Fibroblast of mammary gland (primary cell): ENCODE measurements at regions not wholly inside any gene's neighbourhood (a gene's known extent, or its start where the extent isn't known, plus 50 kb on each side); places are given as distances from the start of the nearest gene placed in this dataset.

ENCODE experiments used
- DNase-seq: peaks from one replicate; pipeline ENCODE4 v3.0.0-alpha.2; 2010; ENCODE audit warnings: low read depth
- H3K4me3 ChIP-seq: 2 replicates; pipeline ENCODE4 v1.5.1; 2011; ENCODE audit warnings: low read depth, mild to moderate bottlenecking, low read length, moderate library complexity; ENCODE audit not compliant: control insufficient read depth
- CTCF ChIP-seq: conservative IDR thresholded peaks from 2 replicates; pipeline ENCODE4 v1.5.1; 2011; ENCODE audit warnings: low read depth, low read length, inconsistent platforms; ENCODE audit not compliant: control insufficient read depth, insufficient read depth

- no peak for TF ChIP-seq CTCF
- H3K4me3 ChIP-seq, result no peak overlapping the region
- peak; percentile 90 for DNase-seq
These were observed 293.2 kb upstream of the SEMA3D start for GRCh38 chr7:85479918-85480643.

- TF ChIP-seq CTCF, result no peak
- no peak overlapping the region for H3K4me3 ChIP-seq
- DNase-seq, result no peak
These were observed 291.7 kb upstream of the SEMA3D start for GRCh38 chr7:85478530-85478929.

- no peak for DNase-seq
- no peak for TF ChIP-seq CTCF
These were observed 288.6 kb upstream of the SEMA3D start for GRCh38 chr7:85475476-85475875.

GRCh38 chr7:85475071-85475470 is 288.2 kb upstream of the SEMA3D start:
- no peak overlapping the region for H3K4me3 ChIP-seq
- no peak for TF ChIP-seq CTCF
- no peak for DNase-seq

More at GRCh38 chr7:85475476-85475875, 288.6 kb upstream of the SEMA3D start:
- H3K4me3 ChIP-seq, result no peak overlapping the region

- DNase-seq, result no peak
- no peak for TF ChIP-seq CTCF
These were observed 287.4 kb upstream of the SEMA3D start for GRCh38 chr7:85474234-85474633.

GRCh38 chr7:85471740-85472139 is 284.9 kb upstream of the SEMA3D start:
- no peak for TF ChIP-seq CTCF
- peak; percentile 47 for DNase-seq
- H3K4me3 ChIP-seq, result no peak overlapping the region

More at GRCh38 chr7:85474234-85474633, 287.4 kb upstream of the SEMA3D start:
- no peak overlapping the region for H3K4me3 ChIP-seq
